ENCODE measurements at regions not wholly inside any gene's neighbourhood (a gene's known extent, or its start where the extent isn't known, plus 50 kb on each side); places are given as distances from the start of the nearest gene placed in this dataset.

- no peaks in the 10 kb centered on the region for H3K27me3 ChIP-seq (replicated peaks; ENCODE audit: insufficient read depth, low read length)
- H2AFZ ChIP-seq (ENCODE audit: low read length), result no peak overlapping the region
- H4K20me1 ChIP-seq (ENCODE audit: insufficient read depth, low read length), result no peaks in the 10 kb centered on the region
- no peak for TF ChIP-seq CTCF (IDR thresholded peaks at IDR 0.05; ENCODE audit: low read length)
- no peak overlapping the region for H3K9ac ChIP-seq (ENCODE audit: low read length)
- no peaks in the 10 kb centered on the region for H3K9me2 ChIP-seq (replicated peaks; ENCODE audit: insufficient read depth, low read length)
- no peak overlapping the region for H3K4me2 ChIP-seq (ENCODE audit: low read depth, low read length)
- DNase-seq, result no peak
- H3K4me3 ChIP-seq (ENCODE audit: low read length), result no peak overlapping the region
- H3F3A ChIP-seq (ENCODE audit: insufficient read depth, low read length), result no peaks in the 10 kb centered on the region
- no peaks in the 10 kb centered on the region for H3K36me3 ChIP-seq (replicated peaks; ENCODE audit: insufficient read depth, low read length)
- no peak overlapping the region for H3K27ac ChIP-seq (ENCODE audit: low read length)
- no peaks in the 10 kb centered on the region for H3K9me3 ChIP-seq (replicated peaks; ENCODE audit: insufficient read depth, low read length)
- H3K4me1 ChIP-seq (ENCODE audit: low read length), result no peaks in the 10 kb centered on the region
- H3K79me2 ChIP-seq (ENCODE audit: low read length), result no peaks in the 10 kb centered on the region
Measured at GRCh38 chr3:55309336-55309735, 177.8 kb downstream of the WNT5A start.

DNA sequence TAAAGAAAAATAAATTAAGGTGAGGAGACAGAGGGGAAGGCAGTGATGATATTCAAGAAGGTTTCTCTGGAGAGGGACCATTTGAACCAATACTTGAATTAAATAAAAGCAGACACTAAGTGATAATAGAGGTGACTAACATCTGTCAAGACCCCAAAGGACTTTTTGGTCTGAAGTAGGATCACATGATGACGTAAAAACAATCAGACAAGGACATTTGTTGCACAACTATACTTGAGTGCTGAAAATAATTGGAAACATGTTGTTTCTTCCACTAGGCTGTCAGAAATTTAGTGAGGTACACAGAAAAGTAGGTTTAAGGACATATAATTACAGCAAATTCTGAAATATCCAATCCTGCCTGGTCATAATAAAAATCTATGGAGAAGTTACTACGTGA, 179.5 kb downstream of the WNT5A start:
- no peaks in the 10 kb centered on the region for H3K27me3 ChIP-seq (replicated peaks; ENCODE audit: insufficient read depth, low read length)

DNA sequence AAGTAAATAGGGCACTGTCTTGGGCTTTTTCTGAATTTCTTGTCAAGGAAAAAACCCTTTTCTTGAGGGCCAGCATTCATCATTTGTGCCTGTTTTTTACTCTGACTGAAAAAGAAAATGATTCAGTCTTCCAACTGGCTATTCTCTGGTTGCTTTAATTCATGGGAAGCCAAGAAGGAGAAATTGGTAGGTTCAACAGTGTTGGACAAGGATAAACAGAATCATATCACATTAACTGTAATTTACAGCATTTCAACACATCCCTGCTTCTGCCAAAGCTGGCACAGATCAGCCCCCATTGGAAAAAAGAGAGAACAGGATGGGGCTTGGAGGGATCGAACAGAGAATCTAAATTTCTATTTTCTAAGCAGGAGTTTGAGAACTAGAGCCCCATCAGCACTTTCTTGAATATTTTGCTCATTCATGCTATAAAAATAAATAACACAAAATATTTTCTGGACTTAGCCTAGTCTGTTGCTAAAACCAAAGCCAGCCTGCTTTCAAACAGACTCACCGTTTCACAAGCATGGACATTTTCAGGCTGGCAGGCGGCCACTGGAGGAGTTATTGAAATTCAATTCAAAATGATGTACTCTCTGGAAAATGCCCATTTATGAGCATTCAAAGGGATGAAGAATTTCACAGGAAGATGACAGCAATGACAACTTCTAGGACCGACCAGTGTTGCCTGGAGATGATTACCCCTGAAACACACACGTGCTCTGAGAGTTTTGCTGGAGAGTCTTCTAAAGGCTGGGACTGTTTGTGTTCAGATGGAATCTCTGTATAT, 181.2 kb downstream of the WNT5A start:
- Histone ChIP-seq H3K79me2 (ENCODE audit: low read length) (no peaks in the 10 kb centered on the region), H3K27ac (ENCODE audit: low read length) (no peak overlapping the region), H3K4me1 (ENCODE audit: low read length) (no peaks in the 10 kb centered on the region), H3K36me3 (replicated peaks; ENCODE audit: insufficient read depth, low read length) (no peaks in the 10 kb centered on the region), H4K20me1 (ENCODE audit: insufficient read depth, low read length) (no peaks in the 10 kb centered on the region), H3K9me2 (replicated peaks; ENCODE audit: insufficient read depth, low read length) (no peaks in the 10 kb centered on the region), H3K9me3 (replicated peaks; ENCODE audit: insufficient read depth, low read length) (no peaks in the 10 kb centered on the region), H3K27me3 (replicated peaks; ENCODE audit: insufficient read depth, low read length) (no peaks in the 10 kb centered on the region), H3K4me3 (ENCODE audit: low read length) (no peak overlapping the region), H2AFZ (ENCODE audit: low read length) (no peak overlapping the region), H3K4me2 (ENCODE audit: low read depth, low read length) (no peak overlapping the region), H3F3A (ENCODE audit: insufficient read depth, low read length) (no peaks in the 10 kb centered on the region), H3K9ac (ENCODE audit: low read length) (no peak overlapping the region)
- TF ChIP-seq CTCF (IDR thresholded peaks at IDR 0.05; ENCODE audit: low read length) (no peak), EZH2phosphoT487 (IDR thresholded peaks at IDR 0.05; ENCODE audit: low read length) (no peak), EZH2 (optimal IDR thresholded peaks at IDR 0.05; ENCODE audit: low read depth, low read length) (no peak)
- no peak for DNase-seq

More for the DNA sequence above, 179.5 kb downstream of the WNT5A start:
- DNase-seq, result no peak
- H3K4me3 ChIP-seq (ENCODE audit: low read length), result no peak overlapping the region
- H2AFZ ChIP-seq (ENCODE audit: low read length), result no peak overlapping the region
- H3K9me3 ChIP-seq (replicated peaks; ENCODE audit: insufficient read depth, low read length), result no peaks in the 10 kb centered on the region
- H3K4me2 ChIP-seq (ENCODE audit: low read depth, low read length), result no peak overlapping the region
- H3K79me2 ChIP-seq (ENCODE audit: low read length), result no peaks in the 10 kb centered on the region
- H3K9ac ChIP-seq (ENCODE audit: low read length), result no peak overlapping the region
- H4K20me1 ChIP-seq (ENCODE audit: insufficient read depth, low read length), result no peaks in the 10 kb centered on the region
- no peaks in the 10 kb centered on the region for H3F3A ChIP-seq (ENCODE audit: insufficient read depth, low read length)
- TF ChIP-seq EZH2phosphoT487 (IDR thresholded peaks at IDR 0.05; ENCODE audit: low read length) (no peak), CTCF (IDR thresholded peaks at IDR 0.05; ENCODE audit: low read length) (no peak), EZH2 (optimal IDR thresholded peaks at IDR 0.05; ENCODE audit: low read depth, low read length) (no peak)
- H3K27ac ChIP-seq (ENCODE audit: low read length), result no peak overlapping the region
- H3K36me3 ChIP-seq (replicated peaks; ENCODE audit: insufficient read depth, low read length), result no peaks in the 10 kb centered on the region
- no peaks in the 10 kb centered on the region for H3K4me1 ChIP-seq (ENCODE audit: low read length)
- no peaks in the 10 kb centered on the region for H3K9me2 ChIP-seq (replicated peaks; ENCODE audit: insufficient read depth, low read length)
